Psoas muscle (tissue), 7 donors: ENCODE measurements at regions not wholly inside any gene's neighbourhood (a gene's known extent, or its start where the extent isn't known, plus 50 kb on each side); places are given as distances from the start of the nearest gene placed in this dataset.

Source experiments
- ATAC-seq, 4 donors: fragments of 200-7000 bp; cut with Tn5 transposase; one replicate each; pipeline ENCODE4 v1.9.1; 2020; ENCODE audit warnings: moderate library complexity in 3 of 4, mild to moderate bottlenecking in 2 of 4
- DNase-seq, 2 donors: peaks; one replicate each; pipeline ENCODE4 v3.0.0-alpha.2; 2020
- H3K27ac ChIP-seq: fragments of 200-600 bp; one replicate; pipeline ENCODE4 v1.8.0; 2022
- H3K27me3 ChIP-seq, 3 donors: fragments of 200-600 bp in 1 of 3; one replicate each; pipeline versions ENCODE4 v1.6.1 to v1.8.0; 2013 to 2022; ENCODE audit warnings: low read length in 2 of 3, mild to moderate bottlenecking in 2 of 3, moderate library complexity in 1 of 3; ENCODE audit not compliant: insufficient read depth in 3 of 3
- H3K36me3 ChIP-seq, 2 donors: fragments of 200-600 bp in 1 of 2; one replicate each; pipeline versions ENCODE4 v1.6.1 to v1.8.0; 2013 to 2022; ENCODE audit warnings: low read depth in 1 of 2, mild to moderate bottlenecking in 1 of 2, moderate library complexity in 1 of 2; ENCODE audit not compliant: insufficient read depth in 1 of 2
- H3K4me1 ChIP-seq: fragments of 200-600 bp; one replicate; pipeline ENCODE4 v1.8.0; 2022
- H3K4me3 ChIP-seq: fragments of 200-600 bp; one replicate; pipeline ENCODE4 v1.8.0; 2022; ENCODE audit warnings: mild to moderate bottlenecking
- H3K9me3 ChIP-seq: fragments of 200-600 bp; one replicate; pipeline ENCODE4 v1.8.0; 2022
- WGBS, 3 donors: extraction: QIAGEN DNeasy Blood & Tissue Kit; methylation state at CpG; one replicate each; pipeline versions ENCODE4 v1.1.6 to v1.1.7; 2013; 5-methylcytosine and 5-hydroxymethylcytosine counted together
- intact Hi-C, 2 donors: fragments of 100-400 bp; cut with DNase I; formaldehyde crosslinking; loops; one replicate each; pipeline versions ENCODE4 v1.11.0 to v1.14.2; 2022
- TF ChIP-seq, protein P1 (sequence below): fragments of 200-600 bp; IDR thresholded peaks from one replicate; pipeline ENCODE4 v1.8.0; 2022; ENCODE audit warnings: antibody characterized with exemption
- donor health status: healthy with polysubstance abuse.
- donor health status: DM: no; HTN: no; CAD: no; lungs with moderate emphysema.
- donor health status: Bipolar disorder and iron deficiency.
- donor health status: healthy.
- donor health status: DM: yes; HTN: yes; CAD: no.
- donor health status: DM: no; HTN: no; CAD: no.
- donor health status: DM: yes; HTN: yes; CAD: no.

GRCh38 chr3:30464381-30464780, 142.0 kb upstream of the TGFBR2 start:
- no peak for ATAC-seq
- H3K4me1 ChIP-seq = no peaks in the 10 kb centered on the region
- H3K4me3 ChIP-seq = no peak overlapping the region
- no peak overlapping the region for H3K27ac ChIP-seq
- intact Hi-C loops = no loop called here
- peaks cover 0 to 2% (median 0%) of the 10 kb centered on the region in 3 donors for H3K27me3 ChIP-seq
- TF ChIP-seq, protein P1, sequence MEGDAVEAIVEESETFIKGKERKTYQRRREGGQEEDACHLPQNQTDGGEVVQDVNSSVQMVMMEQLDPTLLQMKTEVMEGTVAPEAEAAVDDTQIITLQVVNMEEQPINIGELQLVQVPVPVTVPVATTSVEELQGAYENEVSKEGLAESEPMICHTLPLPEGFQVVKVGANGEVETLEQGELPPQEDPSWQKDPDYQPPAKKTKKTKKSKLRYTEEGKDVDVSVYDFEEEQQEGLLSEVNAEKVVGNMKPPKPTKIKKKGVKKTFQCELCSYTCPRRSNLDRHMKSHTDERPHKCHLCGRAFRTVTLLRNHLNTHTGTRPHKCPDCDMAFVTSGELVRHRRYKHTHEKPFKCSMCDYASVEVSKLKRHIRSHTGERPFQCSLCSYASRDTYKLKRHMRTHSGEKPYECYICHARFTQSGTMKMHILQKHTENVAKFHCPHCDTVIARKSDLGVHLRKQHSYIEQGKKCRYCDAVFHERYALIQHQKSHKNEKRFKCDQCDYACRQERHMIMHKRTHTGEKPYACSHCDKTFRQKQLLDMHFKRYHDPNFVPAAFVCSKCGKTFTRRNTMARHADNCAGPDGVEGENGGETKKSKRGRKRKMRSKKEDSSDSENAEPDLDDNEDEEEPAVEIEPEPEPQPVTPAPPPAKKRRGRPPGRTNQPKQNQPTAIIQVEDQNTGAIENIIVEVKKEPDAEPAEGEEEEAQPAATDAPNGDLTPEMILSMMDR = no peak
- DNase-seq = no peak
- H3K9me3 ChIP-seq = no peaks in the 10 kb centered on the region
- H3K36me3 ChIP-seq = no peaks in the 10 kb centered on the region

GRCh38 chr3:30465454-30465853, 140.9 kb upstream of the TGFBR2 start:
- TF ChIP-seq, protein P1 = no peak
- H3K27me3 ChIP-seq = peaks cover 0 to 2% (median 0%) of the 10 kb centered on the region in 3 donors
- ATAC-seq = no peak
- no peaks in the 10 kb centered on the region for H3K9me3 ChIP-seq
- H3K4me3 ChIP-seq = no peak overlapping the region
- DNase-seq = no peak
- H3K36me3 ChIP-seq = no peaks in the 10 kb centered on the region
- intact Hi-C loops = no loop called here
- 97 to 100% (median 98%) methylated on average over 2 of the region's 2 CpGs for WGBS, 3 donors
- H3K27ac ChIP-seq = no peak overlapping the region
- H3K4me1 ChIP-seq = no peaks in the 10 kb centered on the region

DNA sequence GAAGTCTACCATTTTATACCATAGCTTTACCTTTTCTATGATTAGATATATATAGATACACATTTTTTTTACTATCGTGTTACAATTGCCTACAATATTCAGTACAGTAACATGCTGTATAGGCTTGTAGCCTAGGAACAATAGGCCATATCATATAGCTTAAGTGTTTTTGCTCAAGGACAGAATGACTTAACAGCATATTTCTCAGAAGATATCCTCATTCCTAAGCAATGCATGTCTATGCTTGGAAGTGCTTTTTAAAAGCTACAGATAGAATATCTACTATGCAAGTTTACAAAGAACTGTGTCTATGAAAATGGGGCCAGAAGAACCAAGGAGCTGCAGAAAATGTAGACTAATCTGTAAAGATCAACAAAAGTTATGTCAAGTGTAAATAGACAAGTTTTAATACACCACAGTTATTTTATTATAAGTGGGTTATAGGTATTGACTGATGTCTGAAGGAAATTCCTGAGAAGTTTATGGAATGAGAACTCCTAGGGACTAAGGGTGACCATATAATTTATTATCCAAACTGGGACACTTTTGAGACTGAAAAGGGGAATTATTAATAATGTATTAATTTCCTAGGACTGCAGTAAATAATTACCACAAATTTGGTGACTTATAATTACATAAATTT, 138.7 kb upstream of the TGFBR2 start:
- Histone ChIP-seq H3K36me3 (no peaks in the 10 kb centered on the region), H3K4me1 (no peaks in the 10 kb centered on the region), H3K27ac (no peak overlapping the region), H3K27me3 (no peaks in the 10 kb centered on the region), H3K9me3 (no peaks in the 10 kb centered on the region), H3K4me3 (no peak overlapping the region)
- intact Hi-C loops = no loop called here
- DNase-seq (no peak), ATAC-seq (no peak)
- TF ChIP-seq, protein P1 = no peak
- WGBS, 3 donors = 84 to 97% (median 96%) methylated on average over 1 of the region's 1 CpG

DNA sequence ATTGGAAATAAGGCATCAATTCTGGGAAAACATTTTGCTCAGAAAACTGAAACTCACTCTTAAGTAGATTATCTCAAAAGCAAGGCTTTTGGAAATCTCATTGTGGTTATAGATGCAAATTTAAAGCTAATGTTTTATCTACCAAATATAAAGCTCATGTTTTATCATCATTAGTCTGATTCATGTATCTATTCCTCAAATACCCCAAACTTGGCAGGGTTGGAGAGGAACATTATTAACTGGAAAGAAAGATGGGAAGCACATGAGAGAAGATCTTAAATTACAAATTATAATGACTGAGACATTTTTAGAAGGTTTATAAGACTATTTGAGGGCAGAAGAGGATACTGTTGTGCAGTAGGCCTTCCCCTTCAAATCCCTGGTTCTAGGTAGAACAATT, 137.3 kb upstream of the TGFBR2 start:
- H3K9me3 ChIP-seq = no peaks in the 10 kb centered on the region
- H3K4me1 ChIP-seq = no peaks in the 10 kb centered on the region
- DNase-seq (no peak), ATAC-seq (no peak)
- no peaks in the 10 kb centered on the region for H3K27me3 ChIP-seq
- intact Hi-C loops = no loop called here
- no peaks in the 10 kb centered on the region for H3K36me3 ChIP-seq
- TF ChIP-seq, protein P1 = no peak
- H3K4me3 ChIP-seq = no peak overlapping the region
- no peak overlapping the region for H3K27ac ChIP-seq

DNA sequence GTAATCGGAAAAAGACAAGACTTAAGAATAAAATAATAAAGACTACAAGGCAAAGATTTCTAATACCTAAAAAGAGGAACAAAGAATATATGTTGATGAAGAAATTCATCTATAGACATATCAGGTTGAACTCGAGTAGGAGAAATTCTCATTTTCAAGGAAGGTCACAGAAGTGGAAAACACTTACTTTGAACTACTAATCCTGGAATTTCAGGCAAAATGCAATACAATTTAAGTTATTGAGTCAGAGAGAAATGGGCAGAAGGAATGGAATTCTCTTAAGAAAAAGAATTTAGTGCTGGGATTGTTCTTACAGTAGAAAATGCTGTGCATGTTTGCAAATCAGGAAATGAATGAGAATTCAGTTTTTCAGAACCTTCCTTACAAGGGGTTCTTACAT, 135.9 kb upstream of the TGFBR2 start:
- DNase-seq = no peak
- Histone ChIP-seq H3K4me3 (no peak overlapping the region), H3K9me3 (no peaks in the 10 kb centered on the region), H3K27ac (no peak overlapping the region), H3K27me3 (no peaks in the 10 kb centered on the region), H3K4me1 (no peaks in the 10 kb centered on the region), H3K36me3 (no peaks in the 10 kb centered on the region)
- no peak for ATAC-seq
- intact Hi-C loops = no loop called here
- TF ChIP-seq, protein P1 = no peak
- WGBS, 3 donors = 87 to 88% (median 88%) methylated on average over 2 of the region's 2 CpGs
